ENCODE measurements at regions not wholly inside any gene's neighbourhood (a gene's known extent, or its start where the extent isn't known, plus 50 kb on each side); places are given as distances from the start of the nearest gene placed in this dataset.

DNA sequence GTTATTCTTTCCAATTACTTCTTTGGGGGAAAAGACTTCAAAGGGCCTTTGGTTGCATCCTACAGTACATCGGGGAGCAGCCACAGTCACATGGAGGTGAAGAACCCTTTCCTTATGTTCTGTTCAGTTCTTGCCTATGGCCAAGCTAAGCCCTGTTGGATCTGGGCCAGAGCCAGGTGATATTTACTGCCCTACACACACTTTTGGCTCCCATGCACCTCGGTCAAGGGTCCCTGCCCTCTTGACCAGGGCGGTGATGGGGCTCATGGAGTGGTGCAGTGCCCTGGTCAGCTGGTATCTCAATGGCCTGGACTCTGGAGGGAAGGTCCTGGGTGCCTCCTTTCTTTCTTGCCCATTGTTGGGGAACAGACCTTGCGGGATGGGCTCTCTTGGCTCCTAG, 98.7 kb downstream of the VAPA start:
- no TSS peak for BruUV-seq (replicated peaks)
- POLR2A ChIA-PET, result no interaction called here
- CTCF ChIA-PET, result interaction anchor here (1.0 to 1.1 kb wide), 2 partner anchors 505 to 531 kb away, joined by 3 read pairs; no protein-coding TSS in a partner anchor
- Mint-ChIP-seq H3K27ac (ENCODE audit: low read depth, unreplicated experiment) (no peak overlapping the region), H3K9me3 (ENCODE audit: unreplicated experiment) (no peaks in the 10 kb centered on the region), H3K36me3 (ENCODE audit: insufficient read depth, unreplicated experiment) (no peaks in the 10 kb centered on the region), H3K4me3 (ENCODE audit: unreplicated experiment) (no peak overlapping the region), H3K27me3 (ENCODE audit: insufficient read depth, unreplicated experiment) (no peaks in the 10 kb centered on the region), H3K4me1 (ENCODE audit: insufficient read depth, unreplicated experiment) (peaks cover 22% of the 10 kb centered on the region)
- no peak for DNase-seq (ENCODE audit: unreplicated experiment)
- intact Hi-C loops (cut with micrococcal nuclease), result no loop called here
- TF ChIP-seq, protein P1, sequence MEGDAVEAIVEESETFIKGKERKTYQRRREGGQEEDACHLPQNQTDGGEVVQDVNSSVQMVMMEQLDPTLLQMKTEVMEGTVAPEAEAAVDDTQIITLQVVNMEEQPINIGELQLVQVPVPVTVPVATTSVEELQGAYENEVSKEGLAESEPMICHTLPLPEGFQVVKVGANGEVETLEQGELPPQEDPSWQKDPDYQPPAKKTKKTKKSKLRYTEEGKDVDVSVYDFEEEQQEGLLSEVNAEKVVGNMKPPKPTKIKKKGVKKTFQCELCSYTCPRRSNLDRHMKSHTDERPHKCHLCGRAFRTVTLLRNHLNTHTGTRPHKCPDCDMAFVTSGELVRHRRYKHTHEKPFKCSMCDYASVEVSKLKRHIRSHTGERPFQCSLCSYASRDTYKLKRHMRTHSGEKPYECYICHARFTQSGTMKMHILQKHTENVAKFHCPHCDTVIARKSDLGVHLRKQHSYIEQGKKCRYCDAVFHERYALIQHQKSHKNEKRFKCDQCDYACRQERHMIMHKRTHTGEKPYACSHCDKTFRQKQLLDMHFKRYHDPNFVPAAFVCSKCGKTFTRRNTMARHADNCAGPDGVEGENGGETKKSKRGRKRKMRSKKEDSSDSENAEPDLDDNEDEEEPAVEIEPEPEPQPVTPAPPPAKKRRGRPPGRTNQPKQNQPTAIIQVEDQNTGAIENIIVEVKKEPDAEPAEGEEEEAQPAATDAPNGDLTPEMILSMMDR (IDR thresholded peaks at IDR 0.05; ENCODE audit: unreplicated experiment), result no peak

DNA sequence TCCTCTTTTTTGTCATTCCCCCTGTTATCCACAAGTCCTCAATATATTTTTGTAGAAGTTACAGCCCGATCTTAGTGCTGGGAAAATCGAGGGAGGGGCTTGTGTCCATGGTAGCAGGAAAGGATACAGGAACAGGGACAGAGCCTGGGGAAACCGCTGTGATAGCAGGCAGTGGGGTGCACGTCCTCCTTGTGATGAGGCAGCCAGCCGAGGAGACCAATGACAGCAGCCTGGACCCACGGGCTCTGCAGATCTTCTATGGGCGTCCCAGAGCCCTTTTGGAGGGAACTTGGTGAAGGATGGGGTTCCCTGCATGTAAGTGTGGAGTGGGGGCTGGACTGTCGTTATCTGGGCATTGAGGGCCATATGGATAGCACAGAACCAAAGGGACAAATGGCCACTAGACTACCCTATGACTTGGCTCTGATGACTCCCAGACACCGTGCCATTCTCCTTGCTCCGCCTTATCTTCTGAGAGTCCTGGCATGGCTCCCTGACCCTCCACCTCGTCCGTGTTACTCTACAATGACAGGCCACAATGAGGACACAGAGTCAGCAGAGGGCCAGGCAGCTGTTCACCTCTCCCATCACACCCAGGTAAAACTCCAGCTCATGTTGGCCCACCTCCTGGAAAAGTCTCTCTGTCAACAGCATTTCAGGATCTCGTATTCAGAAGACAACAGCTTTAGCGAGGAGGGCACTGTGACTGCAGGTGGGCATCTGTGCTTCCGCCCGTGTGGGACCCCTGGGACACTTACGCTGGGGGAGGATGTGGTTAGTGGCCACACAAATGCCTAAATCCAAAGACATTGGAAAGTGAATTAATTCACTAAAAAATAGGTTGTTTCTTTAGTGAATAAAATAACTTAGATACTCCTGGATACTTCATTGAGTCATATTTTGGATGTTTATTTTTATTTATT, 100.1 kb downstream of the VAPA start:
- Mint-ChIP-seq H3K4me3 (ENCODE audit: unreplicated experiment) (no peak overlapping the region), H3K9me3 (ENCODE audit: unreplicated experiment) (no peaks in the 10 kb centered on the region), H3K27ac (ENCODE audit: low read depth, unreplicated experiment) (no peak overlapping the region), H3K27me3 (ENCODE audit: insufficient read depth, unreplicated experiment) (no peaks in the 10 kb centered on the region), H3K4me1 (ENCODE audit: insufficient read depth, unreplicated experiment) (peaks cover 22% of the 10 kb centered on the region), H3K36me3 (ENCODE audit: insufficient read depth, unreplicated experiment) (no peaks in the 10 kb centered on the region)
- no peak for DNase-seq (ENCODE audit: unreplicated experiment)
- ChIA-PET POLR2A (no interaction called here), CTCF (interaction anchor here (0.5 to 3.4 kb wide), 3 partner anchors 503 to 1160 kb away, joined by 3 to 11 read pairs (median 5); no protein-coding TSS in a partner anchor)
- no TSS peak for BruUV-seq (replicated peaks)
- intact Hi-C loops (cut with micrococcal nuclease), result no loop called here
- TF ChIP-seq, protein P1 (IDR thresholded peaks at IDR 0.05; ENCODE audit: unreplicated experiment), result no peak

DNA sequence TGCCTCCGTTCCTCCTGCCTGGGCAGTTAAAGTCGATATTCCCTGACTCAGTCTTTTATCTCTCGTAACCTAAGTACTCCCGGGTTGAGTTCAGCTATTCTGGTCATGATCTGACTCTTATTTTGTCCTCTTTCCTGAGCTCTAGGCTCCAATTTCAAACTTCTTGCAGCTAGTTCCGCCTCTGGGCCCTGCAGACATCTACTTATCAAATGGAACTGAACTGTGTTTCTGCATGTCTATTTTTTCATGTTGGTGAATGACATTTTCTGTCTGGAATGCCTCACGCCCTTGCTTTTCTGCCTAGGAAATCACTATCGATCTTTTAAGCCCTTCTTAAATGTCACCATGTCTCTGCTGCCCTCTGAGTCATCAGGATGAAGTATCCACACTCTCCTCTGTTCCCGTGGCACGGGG, 101.5 kb downstream of the VAPA start:
- Mint-ChIP-seq H3K9me3 (ENCODE audit: unreplicated experiment) (no peaks in the 10 kb centered on the region), H3K27ac (ENCODE audit: low read depth, unreplicated experiment) (no peak overlapping the region), H3K36me3 (ENCODE audit: insufficient read depth, unreplicated experiment) (no peaks in the 10 kb centered on the region), H3K4me1 (ENCODE audit: insufficient read depth, unreplicated experiment) (peaks cover 27% of the 10 kb centered on the region), H3K27me3 (ENCODE audit: insufficient read depth, unreplicated experiment) (no peaks in the 10 kb centered on the region), H3K4me3 (ENCODE audit: unreplicated experiment) (no peak overlapping the region)
- TF ChIP-seq, protein P1 (IDR thresholded peaks at IDR 0.05; ENCODE audit: unreplicated experiment), result no peak
- BruUV-seq (replicated peaks), result no TSS peak
- no peak for DNase-seq (ENCODE audit: unreplicated experiment)
- CTCF ChIA-PET, result interaction anchor here (0.5 to 3.4 kb wide), 6 partner anchors 8 to 505 kb away, joined by 3 to 17 read pairs (median 4); no protein-coding TSS in a partner anchor
- POLR2A ChIA-PET, result interaction anchor here (1.1 to 2.6 kb wide), 2 partner anchors 21 to 504 kb away, joined by 3 to 10 read pairs; no protein-coding TSS in a partner anchor
- intact Hi-C loops (cut with micrococcal nuclease), result no loop called here
